B cell (primary cell): ENCODE measurements at regions not wholly inside any gene's neighbourhood (a gene's known extent, or its start where the extent isn't known, plus 50 kb on each side); places are given as distances from the start of the nearest gene placed in this dataset.

Source experiments
- ATAC-seq: fragments of 200-7000 bp; cut with Tn5 transposase; one replicate; pipeline ENCODE4 v1.10.0; 2021; ENCODE audit warnings: low read depth, mild to moderate bottlenecking, moderate number of reproducible peaks, moderate library complexity
- CTCF ChIA-PET: fragments of 350-600 bp; sonication (Branson Sonifier 250); formaldehyde crosslinking; loops from one replicate; lab custom pipeline; 2021; ENCODE audit warnings: antibody characterized with exemption, inconsistent platforms; lab: Charles Lee
- POLR2A ChIA-PET: fragments of 350-600 bp; sonication (Branson Sonifier 250); formaldehyde crosslinking; loops from one replicate; lab custom pipeline; 2021; ENCODE audit warnings: antibody characterized with exemption; lab: Charles Lee
- DNase-seq: peaks from one replicate; pipeline ENCODE4 v3.0.0; 2013
- H2AFZ ChIP-seq: 2 replicates; pipeline ENCODE4 v1.6.1; 2012; ENCODE audit warnings: mild to moderate bottlenecking, low read depth, low read length; ENCODE audit not compliant: insufficient read depth, poor library complexity, severe bottlenecking
- H3K27ac ChIP-seq, 2 donors: 1 replicate in 1 of 2; 2 replicates in 1 of 2; pipeline ENCODE4 v1.5.1; 2012 to 2013; ENCODE audit warnings: low read length in 2 of 2, mild to moderate bottlenecking in 2 of 2, moderate library complexity in 1 of 2
- H3K27me3 ChIP-seq, 4 experiments: fragments of 200-600 bp in 1 of 4; sonication (generic) in 1 of 4; replicated peaks in 1 of 4; 1 replicate in 2 of 4; 2 replicates in 2 of 4; pipeline versions ENCODE4 v1.6.1 to v1.7.0; 2013 to 2016; ENCODE audit warnings: low read length in 3 of 4, mild to moderate bottlenecking in 2 of 4, mixed read lengths in 1 of 4, moderate library complexity in 1 of 4; ENCODE audit not compliant: insufficient read depth in 4 of 4, control insufficient read depth in 3 of 4; ENCODE audit errors: control extremely low read depth in 1 of 4
- H3K36me3 ChIP-seq, 2 experiments: replicated peaks in 1 of 2; 1 replicate in 1 of 2; 2 replicates in 1 of 2; pipeline versions ENCODE4 v1.6.1 to v1.7.1; 2013; ENCODE audit warnings: low read length in 1 of 2; ENCODE audit not compliant: insufficient read depth in 2 of 2, control insufficient read depth in 1 of 2; ENCODE audit errors: control extremely low read depth in 1 of 2, extremely low read depth in 1 of 2
- H3K4me1 ChIP-seq, 2 donors: fragments of 200-600 bp in 1 of 2; sonication (generic) in 1 of 2; 1 replicate in 1 of 2; 2 replicates in 1 of 2; pipeline versions ENCODE4 v1.5.1 to v1.6.1; 2013 to 2017; ENCODE audit warnings: low read length in 2 of 2; ENCODE audit not compliant: control insufficient read depth in 2 of 2, insufficient read depth in 2 of 2
- H3K4me2 ChIP-seq: replicated peaks from 2 replicates; pipeline ENCODE3; 2012; ENCODE audit warnings: mild to moderate bottlenecking, low read depth, low read length; ENCODE audit not compliant: poor library complexity, severe bottlenecking
- H3K4me3 ChIP-seq, 5 experiments: fragments of 200-600 bp in 1 of 5; sonication (generic) in 1 of 5; 1 replicate in 3 of 5; 2 replicates in 2 of 5; pipeline versions ENCODE4 v1.5.1 to v1.7.0; 2011 to 2016; ENCODE audit warnings: low read length in 4 of 5, mild to moderate bottlenecking in 4 of 5, low read depth in 2 of 5, control low read depth in 1 of 5, moderate library complexity in 1 of 5; ENCODE audit not compliant: insufficient read depth in 1 of 5; ENCODE audit errors: control extremely low read depth in 1 of 5, extremely low read depth in 1 of 5
- H3K79me2 ChIP-seq: fragments of 200-600 bp; sonication (generic); one replicate; pipeline ENCODE4 v1.6.0; 2016; ENCODE audit warnings: low read length; ENCODE audit not compliant: control insufficient read depth, insufficient read depth
- H3K9ac ChIP-seq: fragments of 200-600 bp; sonication (generic); 2 replicates; pipeline ENCODE4 v1.6.1; 2017; ENCODE audit warnings: mild to moderate bottlenecking, low read length, moderate library complexity
- H3K9me3 ChIP-seq, 3 donors: one replicate each; pipeline versions ENCODE4 v1.6.1 to v1.7.1; 2013; ENCODE audit warnings: low read length in 2 of 3; ENCODE audit not compliant: control insufficient read depth in 2 of 3, insufficient read depth in 1 of 3; ENCODE audit errors: control extremely low read depth in 1 of 3
- H4K20me1 ChIP-seq: 2 replicates; pipeline ENCODE4 v1.6.0; 2012; ENCODE audit warnings: mild to moderate bottlenecking, low read length; ENCODE audit not compliant: insufficient read depth, control insufficient read depth, poor library complexity, severe bottlenecking
- H3K27ac Mint-ChIP-seq: one replicate; pipeline ENCODE4 v1.8.0; 2021; ENCODE audit warnings: mixed read lengths
- H3K27me3 Mint-ChIP-seq: one replicate; pipeline ENCODE4 v1.8.0; 2021; ENCODE audit warnings: mixed read lengths
- H3K4me1 Mint-ChIP-seq: one replicate; pipeline ENCODE4 v1.8.0; 2021; ENCODE audit warnings: mixed read lengths
- H3K4me3 Mint-ChIP-seq: one replicate; pipeline ENCODE4 v1.8.0; 2021; ENCODE audit warnings: mixed read lengths
- H3K9me3 Mint-ChIP-seq: one replicate; pipeline ENCODE4 v1.8.0; 2022; ENCODE audit warnings: mixed read lengths; ENCODE audit not compliant: insufficient read depth
- EZH2 ChIP-seq: IDR thresholded peaks from 2 replicates; pipeline ENCODE4 v1.6.1; 2012; ENCODE audit warnings: borderline replicate concordance, low read depth, mild to moderate bottlenecking, moderate library complexity, low read length; ENCODE audit not compliant: insufficient read depth, poor library complexity, severe bottlenecking
- WGBS: methylation state at CpG from one replicate; pipeline ENCODE4 v1.1.5; 2013; ENCODE audit warnings: missing lambda C conversion rate; ENCODE audit not compliant: insufficient coverage; 5-methylcytosine and 5-hydroxymethylcytosine counted together
- intact Hi-C: fragments of 100-400 bp; cut with micrococcal nuclease; formaldehyde crosslinking; loops from one replicate; pipeline ENCODE4 v1.10.0; 2022
- TF ChIP-seq, protein P1 (sequence below): fragments of 200-600 bp; IDR thresholded peaks from one replicate; pipeline ENCODE4 v1.8.0; 2022; ENCODE audit warnings: antibody characterized with exemption, mild to moderate bottlenecking

DNA sequence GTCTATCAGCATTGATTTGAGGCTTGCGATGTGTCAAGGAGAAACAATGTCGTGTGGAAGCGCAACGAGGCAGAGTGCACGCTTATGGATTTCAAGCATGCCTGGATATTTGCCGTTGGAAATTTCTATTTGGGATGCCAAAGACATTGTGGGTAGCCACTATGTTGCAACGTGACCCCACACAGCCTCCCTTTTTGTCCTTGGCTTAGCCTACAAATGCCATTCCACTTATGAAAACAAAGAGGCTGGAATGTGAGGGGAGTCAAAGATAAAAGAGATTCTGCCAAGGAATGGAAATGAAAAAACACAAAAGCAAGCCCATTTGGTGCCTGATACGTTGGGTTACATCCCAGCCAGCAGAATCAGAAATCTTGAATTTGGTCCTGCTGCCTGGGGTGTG lies 721.2 kb downstream of the GALR1 start:
- intact Hi-C loops, result no loop called here
- no peak overlapping the region for H3K4me3 ChIP-seq
- H3K27me3 ChIP-seq, result no peaks in the 10 kb centered on the region
- TF ChIP-seq EZH2, result no peak
- TF ChIP-seq, protein P1, sequence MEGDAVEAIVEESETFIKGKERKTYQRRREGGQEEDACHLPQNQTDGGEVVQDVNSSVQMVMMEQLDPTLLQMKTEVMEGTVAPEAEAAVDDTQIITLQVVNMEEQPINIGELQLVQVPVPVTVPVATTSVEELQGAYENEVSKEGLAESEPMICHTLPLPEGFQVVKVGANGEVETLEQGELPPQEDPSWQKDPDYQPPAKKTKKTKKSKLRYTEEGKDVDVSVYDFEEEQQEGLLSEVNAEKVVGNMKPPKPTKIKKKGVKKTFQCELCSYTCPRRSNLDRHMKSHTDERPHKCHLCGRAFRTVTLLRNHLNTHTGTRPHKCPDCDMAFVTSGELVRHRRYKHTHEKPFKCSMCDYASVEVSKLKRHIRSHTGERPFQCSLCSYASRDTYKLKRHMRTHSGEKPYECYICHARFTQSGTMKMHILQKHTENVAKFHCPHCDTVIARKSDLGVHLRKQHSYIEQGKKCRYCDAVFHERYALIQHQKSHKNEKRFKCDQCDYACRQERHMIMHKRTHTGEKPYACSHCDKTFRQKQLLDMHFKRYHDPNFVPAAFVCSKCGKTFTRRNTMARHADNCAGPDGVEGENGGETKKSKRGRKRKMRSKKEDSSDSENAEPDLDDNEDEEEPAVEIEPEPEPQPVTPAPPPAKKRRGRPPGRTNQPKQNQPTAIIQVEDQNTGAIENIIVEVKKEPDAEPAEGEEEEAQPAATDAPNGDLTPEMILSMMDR, result no peak
- Mint-ChIP-seq H3K4me1 (no peaks in the 10 kb centered on the region), H3K4me3 (no peak overlapping the region), H3K9me3 (no peaks in the 10 kb centered on the region), H3K27ac (no peak overlapping the region), H3K27me3 (no peaks in the 10 kb centered on the region)
- H4K20me1 ChIP-seq, result no peaks in the 10 kb centered on the region
- no peak overlapping the region for H2AFZ ChIP-seq
- no peaks in the 10 kb centered on the region for H3K79me2 ChIP-seq
- H3K36me3 ChIP-seq, result no peaks in the 10 kb centered on the region
- H3K4me2 ChIP-seq, result no peak overlapping the region
- CTCF ChIA-PET, result no interaction called here
- DNase-seq (no peak), ATAC-seq (no peak)
- H3K4me1 ChIP-seq, result no peaks in the 10 kb centered on the region
- POLR2A ChIA-PET, result no interaction called here
- no peak overlapping the region for H3K9ac ChIP-seq
- WGBS, result 85% methylated on average over 7 of the region's 8 CpGs
- peaks cover 0 to 26% (median 0%) of the 10 kb centered on the region in 3 donors for H3K9me3 ChIP-seq
- H3K27ac ChIP-seq, result no peak overlapping the region

DNA sequence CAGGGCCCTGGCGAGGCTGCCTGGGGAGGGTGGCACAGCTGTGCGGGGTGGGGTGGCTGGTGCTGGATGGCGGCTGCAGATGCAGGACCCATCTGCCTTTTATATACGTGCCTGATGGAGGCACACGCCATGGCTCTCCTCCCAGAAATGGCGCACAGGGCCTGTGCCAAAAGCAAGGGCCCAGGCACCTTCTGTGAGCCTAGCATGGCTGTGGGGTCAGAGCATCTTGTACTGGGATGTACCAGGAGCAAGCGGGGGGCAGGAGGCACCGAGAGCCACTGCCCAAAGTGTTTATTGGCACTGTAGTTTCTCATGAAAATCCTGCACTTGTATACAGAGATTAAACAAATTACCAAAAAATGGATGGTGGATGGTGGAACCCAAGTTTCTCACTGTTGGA lies 724.1 kb downstream of the GALR1 start:
- Histone ChIP-seq H3K36me3 (no peaks in the 10 kb centered on the region), H3K9me3 (peaks cover 0 to 26% (median 0%) of the 10 kb centered on the region in 3 donors), H4K20me1 (no peaks in the 10 kb centered on the region), H3K4me2 (no peak overlapping the region), H3K4me3 (no peak overlapping the region), H3K4me1 (no peaks in the 10 kb centered on the region), H3K27me3 (no peaks in the 10 kb centered on the region), H3K9ac (no peak overlapping the region), H3K27ac (no peak overlapping the region), H2AFZ (no peak overlapping the region), H3K79me2 (no peaks in the 10 kb centered on the region)
- POLR2A ChIA-PET, result no interaction called here
- CTCF ChIA-PET, result no interaction called here
- ATAC-seq, result no peak
- 93% methylated on average over 7 of the region's 8 CpGs for WGBS
- H3K27ac Mint-ChIP-seq, result no peak overlapping the region
- no peak for DNase-seq
- H3K4me1 Mint-ChIP-seq, result no peaks in the 10 kb centered on the region
- H3K4me3 Mint-ChIP-seq, result no peak overlapping the region
- TF ChIP-seq, protein P1, result no peak
- TF ChIP-seq EZH2, result no peak
- intact Hi-C loops, result no loop called here
- H3K27me3 Mint-ChIP-seq, result no peaks in the 10 kb centered on the region
- H3K9me3 Mint-ChIP-seq, result peaks cover 5% of the 10 kb centered on the region
